ENCODE measurements at regions not wholly inside any gene's neighbourhood (a gene's known extent, or its start where the extent isn't known, plus 50 kb on each side); places are given as distances from the start of the nearest gene placed in this dataset.

DNA sequence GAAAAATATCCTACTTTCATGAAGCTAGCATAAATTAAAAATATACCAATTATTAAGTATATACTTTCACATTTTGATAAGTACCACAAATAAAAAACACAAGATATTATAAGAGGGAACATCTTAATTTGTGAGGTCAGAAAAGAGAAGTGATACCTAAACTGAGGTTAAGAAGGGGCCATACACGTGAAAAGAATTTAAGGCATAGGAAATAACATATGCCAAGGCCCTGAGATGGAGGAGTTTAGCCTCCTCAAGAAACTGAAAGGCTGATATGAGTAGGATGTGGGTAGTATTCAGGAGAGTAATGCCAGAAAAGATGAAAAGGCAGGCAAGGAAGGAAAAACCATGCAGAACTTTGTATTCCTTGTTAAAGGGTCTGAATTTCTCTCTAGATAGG is 116.6 kb upstream of the HTR1E start:
- Mint-ChIP-seq H3K4me1 (no peaks in the 10 kb centered on the region), H3K36me3 (ENCODE audit: low read depth) (no peaks in the 10 kb centered on the region), H3K9me3 (peaks cover 3% of the 10 kb centered on the region), H3K27me3 (ENCODE audit: low read depth) (no peaks in the 10 kb centered on the region), H3K4me3 (no peak overlapping the region), H3K27ac (no peak overlapping the region)
- TF ChIP-seq, protein P1, sequence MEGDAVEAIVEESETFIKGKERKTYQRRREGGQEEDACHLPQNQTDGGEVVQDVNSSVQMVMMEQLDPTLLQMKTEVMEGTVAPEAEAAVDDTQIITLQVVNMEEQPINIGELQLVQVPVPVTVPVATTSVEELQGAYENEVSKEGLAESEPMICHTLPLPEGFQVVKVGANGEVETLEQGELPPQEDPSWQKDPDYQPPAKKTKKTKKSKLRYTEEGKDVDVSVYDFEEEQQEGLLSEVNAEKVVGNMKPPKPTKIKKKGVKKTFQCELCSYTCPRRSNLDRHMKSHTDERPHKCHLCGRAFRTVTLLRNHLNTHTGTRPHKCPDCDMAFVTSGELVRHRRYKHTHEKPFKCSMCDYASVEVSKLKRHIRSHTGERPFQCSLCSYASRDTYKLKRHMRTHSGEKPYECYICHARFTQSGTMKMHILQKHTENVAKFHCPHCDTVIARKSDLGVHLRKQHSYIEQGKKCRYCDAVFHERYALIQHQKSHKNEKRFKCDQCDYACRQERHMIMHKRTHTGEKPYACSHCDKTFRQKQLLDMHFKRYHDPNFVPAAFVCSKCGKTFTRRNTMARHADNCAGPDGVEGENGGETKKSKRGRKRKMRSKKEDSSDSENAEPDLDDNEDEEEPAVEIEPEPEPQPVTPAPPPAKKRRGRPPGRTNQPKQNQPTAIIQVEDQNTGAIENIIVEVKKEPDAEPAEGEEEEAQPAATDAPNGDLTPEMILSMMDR (IDR thresholded peaks at IDR 0.05; ENCODE audit: unreplicated experiment in 3 of 3) = no peak

DNA sequence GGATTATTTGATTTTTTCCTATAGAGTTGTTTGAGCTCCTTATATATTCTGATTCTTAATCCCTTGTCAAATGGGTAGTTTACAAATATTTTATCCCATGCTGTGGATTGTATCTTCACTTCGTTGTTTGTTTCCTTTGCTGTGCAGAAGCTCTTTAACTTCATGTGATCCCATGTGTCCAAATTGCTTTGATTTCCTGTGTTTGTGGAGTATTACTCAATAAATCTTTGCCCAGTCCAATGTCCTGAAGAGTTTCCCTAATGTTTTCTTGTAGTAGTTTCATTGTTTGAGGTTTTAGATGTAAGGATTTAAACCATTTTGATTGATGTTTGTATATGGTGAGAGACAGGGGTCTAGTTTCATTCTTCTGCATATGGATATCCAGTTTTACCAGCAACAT is 143.7 kb upstream of the HTR1E start:
- no peaks in the 10 kb centered on the region for H3K27me3 Mint-ChIP-seq (ENCODE audit: low read depth)
- no peak overlapping the region for H3K4me3 Mint-ChIP-seq
- TF ChIP-seq, protein P1 (IDR thresholded peaks at IDR 0.05; ENCODE audit: unreplicated experiment in 3 of 3) = no peak
- no peaks in the 10 kb centered on the region for H3K36me3 Mint-ChIP-seq (ENCODE audit: low read depth)
- H3K4me1 Mint-ChIP-seq = no peaks in the 10 kb centered on the region
- H3K27ac Mint-ChIP-seq = no peak overlapping the region
- H3K9me3 Mint-ChIP-seq = peaks cover 3% of the 10 kb centered on the region

DNA sequence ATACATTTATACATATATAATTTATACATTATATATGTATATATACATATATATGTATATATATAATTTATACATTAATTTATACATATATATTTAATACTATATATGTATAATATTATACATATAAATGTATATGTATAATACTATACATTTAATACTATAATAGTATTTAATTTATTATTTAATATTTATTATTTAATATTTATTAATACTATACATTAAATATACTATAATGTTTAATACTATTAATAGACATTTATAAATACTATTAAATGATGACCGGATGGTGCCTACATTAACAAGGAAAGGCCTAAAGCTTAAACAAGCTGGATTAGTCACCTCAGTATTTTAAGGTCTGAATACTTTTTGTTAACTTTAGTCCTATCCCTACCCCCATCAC is 145.9 kb upstream of the HTR1E start:
- no peaks in the 10 kb centered on the region for H3K27me3 Mint-ChIP-seq (ENCODE audit: low read depth)
- H3K4me3 Mint-ChIP-seq = no peak overlapping the region
- H3K4me1 Mint-ChIP-seq = no peaks in the 10 kb centered on the region
- H3K36me3 Mint-ChIP-seq (ENCODE audit: low read depth) = no peaks in the 10 kb centered on the region
- TF ChIP-seq, protein P1 (IDR thresholded peaks at IDR 0.05; ENCODE audit: unreplicated experiment in 3 of 3) = no peak
- no peaks in the 10 kb centered on the region for H3K9me3 Mint-ChIP-seq
- no peak overlapping the region for H3K27ac Mint-ChIP-seq

DNA sequence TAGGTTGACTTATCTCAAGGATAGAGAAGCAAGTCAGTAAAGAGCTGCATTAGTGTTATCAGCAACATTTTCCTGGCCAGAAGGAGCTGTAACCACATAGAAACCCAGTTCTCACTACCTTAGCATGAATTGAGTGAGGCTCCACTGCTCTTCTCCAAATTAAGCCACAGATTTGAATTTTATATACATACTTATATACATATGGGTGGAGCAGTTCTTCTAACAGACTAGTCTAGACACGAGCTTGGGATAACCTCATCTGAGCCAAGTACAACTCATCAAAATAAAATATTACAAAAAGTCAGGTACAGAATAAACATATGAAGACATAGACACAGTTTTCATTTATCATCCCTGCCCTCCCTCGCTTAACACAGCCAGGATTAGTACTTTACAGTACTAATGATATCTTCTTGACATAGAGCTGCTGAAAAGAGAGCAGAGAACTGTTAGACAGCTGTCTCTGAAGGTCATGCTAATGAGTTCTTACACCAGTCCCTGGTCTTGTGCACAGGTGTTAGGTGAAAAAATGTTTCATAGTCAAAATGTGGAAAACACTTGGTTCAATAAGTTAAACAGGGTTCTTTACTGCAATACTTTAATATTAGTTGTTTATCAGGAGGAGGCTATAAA is 147.4 kb upstream of the HTR1E start:
- no peaks in the 10 kb centered on the region for H3K4me1 Mint-ChIP-seq
- H3K27ac Mint-ChIP-seq = no peak overlapping the region
- H3K9me3 Mint-ChIP-seq = no peaks in the 10 kb centered on the region
- H3K4me3 Mint-ChIP-seq = no peak overlapping the region
- TF ChIP-seq, protein P1 (IDR thresholded peaks at IDR 0.05; ENCODE audit: unreplicated experiment in 3 of 3) = no peak
- no peaks in the 10 kb centered on the region for H3K36me3 Mint-ChIP-seq (ENCODE audit: low read depth)
- H3K27me3 Mint-ChIP-seq (ENCODE audit: low read depth) = no peaks in the 10 kb centered on the region

DNA sequence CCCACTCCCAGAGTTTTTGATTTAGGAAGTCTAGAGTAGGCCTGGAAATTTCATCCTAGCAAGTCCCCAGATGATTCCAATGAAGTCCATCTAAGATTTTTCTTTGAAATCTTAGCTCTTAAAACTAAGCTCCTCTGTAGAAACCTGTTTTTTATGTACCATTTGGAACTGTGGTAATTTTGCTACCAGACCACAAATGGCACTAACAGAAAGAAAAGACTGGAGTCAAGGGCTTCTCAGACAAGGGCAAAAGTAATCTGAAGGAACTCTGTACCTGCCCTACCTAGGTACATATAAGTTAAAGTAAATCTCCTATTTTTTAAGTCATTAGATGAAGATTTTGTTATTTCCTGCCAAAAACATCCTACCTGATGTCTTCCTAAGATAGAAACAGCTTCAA is 155.0 kb upstream of the HTR1E start:
- TF ChIP-seq, protein P1 (IDR thresholded peaks at IDR 0.05; ENCODE audit: unreplicated experiment in 3 of 3) = no peak
- Mint-ChIP-seq H3K9me3 (no peaks in the 10 kb centered on the region), H3K36me3 (ENCODE audit: low read depth) (no peaks in the 10 kb centered on the region), H3K4me3 (no peak overlapping the region), H3K27ac (no peak overlapping the region), H3K4me1 (no peaks in the 10 kb centered on the region), H3K27me3 (ENCODE audit: low read depth) (no peaks in the 10 kb centered on the region)

DNA sequence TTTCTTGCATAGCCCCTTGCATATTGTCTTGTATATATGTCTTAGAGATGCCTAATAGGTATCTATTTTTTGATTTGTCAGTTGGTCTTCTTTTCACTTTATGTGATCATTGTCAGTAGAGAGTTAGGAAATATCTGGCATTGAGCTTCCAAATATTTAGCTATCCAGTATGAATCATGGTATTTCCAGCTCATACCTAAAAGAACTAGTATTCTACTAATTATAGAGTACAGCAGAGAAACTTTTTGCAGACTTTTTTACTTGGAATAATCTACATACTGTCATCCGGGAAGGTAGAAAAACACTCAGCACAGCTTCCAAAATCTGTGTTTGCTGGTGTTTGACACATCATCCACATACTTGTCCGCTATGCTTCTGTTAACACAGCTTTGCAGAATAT is 156.4 kb upstream of the HTR1E start:
- TF ChIP-seq, protein P1 (IDR thresholded peaks at IDR 0.05; ENCODE audit: unreplicated experiment in 3 of 3) = no peak
- H3K9me3 Mint-ChIP-seq = no peaks in the 10 kb centered on the region
- H3K4me1 Mint-ChIP-seq = no peaks in the 10 kb centered on the region
- no peak overlapping the region for H3K27ac Mint-ChIP-seq
- H3K27me3 Mint-ChIP-seq (ENCODE audit: low read depth) = no peaks in the 10 kb centered on the region
- H3K36me3 Mint-ChIP-seq (ENCODE audit: low read depth) = no peaks in the 10 kb centered on the region
- no peak overlapping the region for H3K4me3 Mint-ChIP-seq

All from nephron (organoid).